CD4-positive, alpha-beta T cell (primary cell): ENCODE measurements at regions not wholly inside any gene's neighbourhood (a gene's known extent, or its start where the extent isn't known, plus 50 kb on each side); places are given as distances from the start of the nearest gene placed in this dataset. TPM values are rescaled to one million over a fixed set of nuclear protein-coding genes. Genes with fewer than 3 reads are reported as not detected.

ENCODE experiments used
- ATAC-seq: fragments of 200-7000 bp; cut with Tn5 transposase; one replicate; pipeline ENCODE4 v1.10.0; 2022; ENCODE audit warnings: mild to moderate bottlenecking; ENCODE audit not compliant: poor library complexity
- CTCF ChIA-PET: fragments of 350-600 bp; sonication (Branson Sonifier 250); formaldehyde crosslinking; loops from one replicate; lab custom pipeline; 2021; ENCODE audit warnings: antibody characterized with exemption, inconsistent platforms; lab: Charles Lee
- POLR2A ChIA-PET: fragments of 350-600 bp; sonication (Branson Sonifier 250); formaldehyde crosslinking; loops from one replicate; lab custom pipeline; 2021; ENCODE audit warnings: antibody characterized with exemption, inconsistent platforms; lab: Charles Lee
- DNase-seq, 14 experiments: peaks; one replicate each; pipeline ENCODE4 v3.0.0-alpha.2; 2013 to 2020; ENCODE audit warnings: mixed read lengths in 2 of 14
- H3K27ac ChIP-seq, 2 donors: one replicate each; pipeline versions ENCODE4 v1.5.1 to v1.7.0; 2013; ENCODE audit warnings: low read length in 2 of 2, low read depth in 1 of 2, mild to moderate bottlenecking in 1 of 2
- H3K27me3 ChIP-seq, 2 experiments: 1 replicate in 1 of 2; 2 replicates in 1 of 2; pipeline versions ENCODE4 v1.6.1 to v1.7.0; 2013; ENCODE audit warnings: low read length in 2 of 2, control low read depth in 1 of 2, mild to moderate bottlenecking in 1 of 2, moderate library complexity in 1 of 2; ENCODE audit not compliant: insufficient read depth in 2 of 2, control insufficient read depth in 1 of 2
- H3K36me3 ChIP-seq: one replicate; pipeline ENCODE4 v1.6.1; 2013; ENCODE audit warnings: low read length, control low read depth; ENCODE audit not compliant: insufficient read depth
- H3K4me1 ChIP-seq: one replicate; pipeline ENCODE4 v1.6.1; 2013; ENCODE audit warnings: low read length, control low read depth; ENCODE audit not compliant: insufficient read depth
- H3K4me3 ChIP-seq: one replicate; pipeline ENCODE4 v1.5.1; 2013; ENCODE audit warnings: mild to moderate bottlenecking, low read length, moderate library complexity
- H3K9me3 ChIP-seq, 2 experiments: 1 replicate in 1 of 2; 2 replicates in 1 of 2; pipeline versions ENCODE4 v1.6.1 to v1.7.0; 2013; ENCODE audit warnings: low read length in 2 of 2, mild to moderate bottlenecking in 2 of 2, control low read depth in 1 of 2, moderate library complexity in 1 of 2; ENCODE audit not compliant: control insufficient read depth in 1 of 2, insufficient read depth in 1 of 2
- H3K27ac Mint-ChIP-seq: one replicate; pipeline ENCODE4 v1.8.0; 2020; ENCODE audit warnings: mixed read lengths
- H3K27me3 Mint-ChIP-seq: one replicate; pipeline ENCODE4 v1.8.0; 2021; ENCODE audit warnings: mixed read lengths
- H3K36me3 Mint-ChIP-seq: one replicate; pipeline ENCODE4 v1.8.0; 2021; ENCODE audit warnings: low read depth, mixed read lengths
- H3K4me1 Mint-ChIP-seq: one replicate; pipeline ENCODE4 v1.8.0; 2021; ENCODE audit warnings: low read depth, mixed read lengths
- H3K4me3 Mint-ChIP-seq: one replicate; pipeline ENCODE4 v1.8.0; 2020; ENCODE audit warnings: mild to moderate bottlenecking, mixed read lengths
- H3K9me3 Mint-ChIP-seq: one replicate; pipeline ENCODE4 v1.8.0; 2020; ENCODE audit warnings: mixed read lengths
- CTCF ChIP-seq: fragments of 200-600 bp; IDR thresholded peaks from one replicate; pipeline ENCODE4 v1.8.0; 2022; ENCODE audit warnings: antibody characterized with exemption, mild to moderate bottlenecking
- intact Hi-C, 2 experiments: fragments of 100-400 bp; cut with DNase I in 1 of 2; cut with micrococcal nuclease in 1 of 2; formaldehyde crosslinking; loops; one replicate each; pipeline versions ENCODE4 v1.15.1 to v1.9.0; 2023 to 2025; cut with DNase I, micrococcal nuclease
- microRNA-seq: library from miRNA; unstranded; fragments of <30 nt; microRNA quantifications from one replicate; pipeline ENCODE4 v1.2.0, GENCODE V29; 2021; ENCODE audit warnings: borderline microRNAs expressed, borderline replicate concordance

GRCh38 chrX:146264763-146265375 is 447.2 kb downstream of the SLITRK2 start:
- intact Hi-C loops, result no loop called here
- no peak overlapping the region for H3K27ac ChIP-seq
- no peaks in the 10 kb centered on the region for H3K9me3 ChIP-seq
- H3K36me3 ChIP-seq, result no peaks in the 10 kb centered on the region
- no peak overlapping the region for H3K4me3 Mint-ChIP-seq
- TF ChIP-seq CTCF, result no peak
- no peaks in the 10 kb centered on the region for H3K4me1 Mint-ChIP-seq
- ATAC-seq (no peak), DNase-seq (no peak)
- H3K36me3 Mint-ChIP-seq, result no peaks in the 10 kb centered on the region
- POLR2A ChIA-PET, result no interaction called here
- H3K27me3 ChIP-seq, result no peaks in the 10 kb centered on the region
- H3K9me3 Mint-ChIP-seq, result no peaks in the 10 kb centered on the region
- H3K27ac Mint-ChIP-seq, result no peak overlapping the region
- H3K4me3 ChIP-seq, result no peak overlapping the region
- H3K4me1 ChIP-seq, result no peaks in the 10 kb centered on the region
- CTCF ChIA-PET, result no interaction called here
- no peaks in the 10 kb centered on the region for H3K27me3 Mint-ChIP-seq

- no peaks in the 10 kb centered on the region for H3K4me1 Mint-ChIP-seq
- no peak for DNase-seq
Observed at GRCh38 chrX:146278381-146278780, 460.8 kb downstream of the SLITRK2 start.

More at GRCh38 chrX:146278381-146278780, 460.8 kb downstream of the SLITRK2 start:
- ChIA-PET POLR2A (no interaction called here), CTCF (no interaction called here)
- no peak overlapping the region for H3K27ac Mint-ChIP-seq
- H3K27me3 ChIP-seq, result no peaks in the 10 kb centered on the region
- no peak overlapping the region for H3K4me3 Mint-ChIP-seq
- no peak for TF ChIP-seq CTCF
- no peak overlapping the region for H3K27ac ChIP-seq
- no peaks in the 10 kb centered on the region for H3K36me3 ChIP-seq
- H3K4me3 ChIP-seq, result no peak overlapping the region
- ATAC-seq, result no peak
- H3K9me3 ChIP-seq, result no peaks in the 10 kb centered on the region
- intact Hi-C loops, result no loop called here
- H3K36me3 Mint-ChIP-seq, result no peaks in the 10 kb centered on the region
- H3K4me1 ChIP-seq, result no peaks in the 10 kb centered on the region
- no peaks in the 10 kb centered on the region for H3K27me3 Mint-ChIP-seq
- H3K9me3 Mint-ChIP-seq, result peaks cover 5% of the 10 kb centered on the region

Small RNA genes in the stretch of these regions (microRNA-seq; reads per million reads assigned to microRNA genes)
- gene MIR888 (not detected), gene MIR890 (not detected), gene MIR891A (not detected), gene MIR891B (not detected), gene MIR892A (not detected), gene MIR892B (not detected), gene MIR892C (not detected)
